K562 (cell line): ENCODE measurements at regions not wholly inside any gene's neighbourhood (a gene's known extent, or its start where the extent isn't known, plus 50 kb on each side); places are given as distances from the start of the nearest gene placed in this dataset.
A peak's percentile ranks its signal among the peaks of the same experiment; 100 is the strongest.

Experiments
- CBFA2T2 ChIP-seq: fragments of 450-650 bp; conservative IDR thresholded peaks from 2 replicates; pipeline ENCODE4 v1.6.1; 2017; ENCODE audit warnings: mild to moderate bottlenecking
- CHAMP1 ChIP-seq: fragments of 450-650 bp; IDR thresholded peaks from 2 replicates; pipeline ENCODE4 v1.6.1; 2016; ENCODE audit warnings: mild to moderate bottlenecking
- ELF1 ChIP-seq: fragments of 200-800 bp; sonication (Bioruptor generic); IDR thresholded peaks from 2 replicates; pipeline ENCODE4 v1.6.1; 2016; ENCODE audit warnings: missing genetic modification characterization, missing compliant biosample characterization
- FOXK1 ChIP-seq: sonication (generic); formaldehyde crosslinking; IDR thresholded peaks from 2 replicates; pipeline ENCODE4 v1.8.0; 2022; ENCODE audit warnings: missing genetic modification reagents, mild to moderate bottlenecking, borderline replicate concordance
- GTF3C2 ChIP-seq: IDR thresholded peaks from 3 replicates; pipeline ENCODE4 v1.6.1; 2011; ENCODE audit warnings: borderline replicate concordance, mild to moderate bottlenecking, moderate library complexity; ENCODE audit not compliant: insufficient read length; ENCODE audit errors: extremely low read depth
- HIVEP1 ChIP-seq: fragments of 250-450 bp; sonication (Bioruptor Pico); IDR thresholded peaks from 2 replicates; pipeline ENCODE4 v1.4.0; 2020; ENCODE audit warnings: mild to moderate bottlenecking
- KLF16 ChIP-seq: IDR thresholded peaks from 2 replicates; pipeline ENCODE4 v1.6.1; 2016; ENCODE audit warnings: antibody characterized with exemption
- NCOA4 ChIP-seq: fragments of 450-650 bp; IDR thresholded peaks from 2 replicates; pipeline ENCODE4 v1.6.1; 2018; ENCODE audit warnings: mild to moderate bottlenecking; ENCODE audit not compliant: partially characterized antibody
- OTX1 ChIP-seq: fragments of 450-650 bp; formaldehyde crosslinking; IDR thresholded peaks from 2 replicates; pipeline ENCODE4 v1.4.0; 2022; ENCODE audit warnings: mild to moderate bottlenecking
- PKNOX1 ChIP-seq: fragments of 450-650 bp; IDR thresholded peaks from 2 replicates; pipeline ENCODE4 v1.6.1; 2016
- PYGO2 ChIP-seq: fragments of 450-650 bp; IDR thresholded peaks from 2 replicates; pipeline ENCODE4 v1.6.1; 2016; ENCODE audit warnings: mild to moderate bottlenecking, missing genetic modification characterization, moderate library complexity, missing compliant biosample characterization
- RUNX1 ChIP-seq: sonication (generic); IDR thresholded peaks from 2 replicates; pipeline ENCODE4 v1.6.1; 2016; ENCODE audit warnings: antibody characterized with exemption, low read depth
- SPI1 ChIP-seq: IDR thresholded peaks from 2 replicates; pipeline ENCODE4 v1.6.1; 2011; ENCODE audit warnings: low read depth, low read length, control low read depth, borderline replicate concordance
- SRSF3 ChIP-seq: fragments of 200-400 bp; formaldehyde crosslinking; IDR thresholded peaks from 2 replicates; pipeline ENCODE4 v1.6.1; 2016; ENCODE audit warnings: mild to moderate bottlenecking, low read length, moderate library complexity; ENCODE audit not compliant: insufficient read depth
- TARDBP ChIP-seq: fragments of 450-650 bp; IDR thresholded peaks from 2 replicates; pipeline ENCODE4 v1.6.1; 2016
- VEZF1 ChIP-seq: fragments of 200-800 bp; sonication (Bioruptor generic); IDR thresholded peaks from 2 replicates; pipeline ENCODE4 v1.6.1; 2017; ENCODE audit warnings: missing genetic modification characterization, missing compliant biosample characterization
- ZBTB33 ChIP-seq: sonication (generic); formaldehyde crosslinking; IDR thresholded peaks from 2 replicates; pipeline ENCODE4 v1.8.1; 2023; ENCODE audit warnings: mild to moderate bottlenecking, missing genetic modification reagents
- ZNF584 ChIP-seq: fragments of 200-800 bp; sonication (Bioruptor generic); IDR thresholded peaks from 2 replicates; pipeline ENCODE4 v1.6.1; 2016; ENCODE audit warnings: low read depth, mild to moderate bottlenecking, missing genetic modification characterization, missing compliant biosample characterization
- ZNF589 ChIP-seq: fragments of 200-800 bp; sonication (Bioruptor generic); IDR thresholded peaks from 2 replicates; pipeline ENCODE4 v1.6.1; 2016; ENCODE audit warnings: low read depth, missing genetic modification characterization, missing compliant biosample characterization

- TF ChIP-seq CHAMP1 (no peak), KLF16 (peak; percentile 38; the same call in 1 of the 2 replicates), RUNX1 (no peak), HIVEP1 (CRISPR knock-in tag) (0 out of 2 replicates have a peak, but pooled peaks have one; percentile 30), SPI1 (peak; percentile 41; the same call in 1 of the 2 replicates), ZBTB33 (CRISPR knock-in tag) (no peak), TARDBP (peak; percentile 36; the same call in 1 of the 2 replicates), SRSF3 (no peak), PKNOX1 (peak; percentile 6; the same call in 1 of the 2 replicates), PYGO2 (0 out of 2 replicates have a peak, but pooled peaks have one; percentile 24), CBFA2T2 (peak; percentile 36), ZNF589 (CRISPR knock-in tag) (peak; percentile 91), VEZF1 (CRISPR knock-in tag) (peak; percentile 51), ELF1 (tag) (no peak), FOXK1 (no peak), OTX1 (CRISPR knock-in tag) (peak; percentile 58; the same call in 1 of the 2 replicates), ZNF584 (peak; percentile 70; the same call in 1 of the 2 replicates), NCOA4 (no peak), GTF3C2 (no peak)
These were observed 219.6 kb upstream of the SESN3 start (continued) for GRCh38 chr11:95450547-95451123.
